Vagina (tissue), 2 donors: ENCODE measurements at regions not wholly inside any gene's neighbourhood (a gene's known extent, or its start where the extent isn't known, plus 50 kb on each side); places are given as distances from the start of the nearest gene placed in this dataset.

Source experiments
- POLR2A ChIP-seq, 2 donors: fragments of 450-650 bp; IDR thresholded peaks; one replicate each; pipeline ENCODE4 v1.6.1; 2017; ENCODE audit warnings: antibody characterized with exemption in 2 of 2, mild to moderate bottlenecking in 2 of 2, moderate library complexity in 2 of 2
- POLR2AphosphoS5 ChIP-seq, 2 donors: sonication (generic); formaldehyde crosslinking; IDR thresholded peaks; one replicate each; pipeline ENCODE4 v1.9.0; 2017; ENCODE audit warnings: antibody characterized with exemption in 2 of 2, mild to moderate bottlenecking in 2 of 2, low read depth in 1 of 2; ENCODE audit not compliant: insufficient read depth in 1 of 2
- TF ChIP-seq, protein P1 (sequence below), 3 experiments: fragments of 450-650 bp in 2 of 3; fragments of 200-600 bp in 1 of 3; sonication (generic) in 1 of 3; IDR thresholded peaks; one replicate each; pipeline ENCODE4 v1.5.1; 2017 to 2019; ENCODE audit warnings: antibody characterized with exemption in 3 of 3, mild to moderate bottlenecking in 2 of 3, moderate library complexity in 2 of 3

- TF ChIP-seq, protein P1, sequence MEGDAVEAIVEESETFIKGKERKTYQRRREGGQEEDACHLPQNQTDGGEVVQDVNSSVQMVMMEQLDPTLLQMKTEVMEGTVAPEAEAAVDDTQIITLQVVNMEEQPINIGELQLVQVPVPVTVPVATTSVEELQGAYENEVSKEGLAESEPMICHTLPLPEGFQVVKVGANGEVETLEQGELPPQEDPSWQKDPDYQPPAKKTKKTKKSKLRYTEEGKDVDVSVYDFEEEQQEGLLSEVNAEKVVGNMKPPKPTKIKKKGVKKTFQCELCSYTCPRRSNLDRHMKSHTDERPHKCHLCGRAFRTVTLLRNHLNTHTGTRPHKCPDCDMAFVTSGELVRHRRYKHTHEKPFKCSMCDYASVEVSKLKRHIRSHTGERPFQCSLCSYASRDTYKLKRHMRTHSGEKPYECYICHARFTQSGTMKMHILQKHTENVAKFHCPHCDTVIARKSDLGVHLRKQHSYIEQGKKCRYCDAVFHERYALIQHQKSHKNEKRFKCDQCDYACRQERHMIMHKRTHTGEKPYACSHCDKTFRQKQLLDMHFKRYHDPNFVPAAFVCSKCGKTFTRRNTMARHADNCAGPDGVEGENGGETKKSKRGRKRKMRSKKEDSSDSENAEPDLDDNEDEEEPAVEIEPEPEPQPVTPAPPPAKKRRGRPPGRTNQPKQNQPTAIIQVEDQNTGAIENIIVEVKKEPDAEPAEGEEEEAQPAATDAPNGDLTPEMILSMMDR (IDR thresholded peaks at IDR 0.05), result no peak
- no peak for TF ChIP-seq POLR2A (IDR thresholded peaks at IDR 0.05)
- TF ChIP-seq POLR2AphosphoS5 (IDR thresholded peaks at IDR 0.05; ENCODE audit: insufficient read depth in 1 of 2, low read depth in 1 of 2), result no peak
These were observed 75.1 kb upstream of the SMNDC1 start for GRCh38 chr10:110379831-110380230.
